Suprapubic skin (tissue), 4 donors: ENCODE measurements at regions not wholly inside any gene's neighbourhood (a gene's known extent, or its start where the extent isn't known, plus 50 kb on each side); places are given as distances from the start of the nearest gene placed in this dataset.

Source experiments
- EP300 ChIP-seq: sonication (generic); formaldehyde crosslinking; IDR thresholded peaks from one replicate; pipeline ENCODE4 v1.6.1; 2017; ENCODE audit warnings: antibody characterized with exemption
- POLR2A ChIP-seq, 2 donors: fragments of 450-650 bp; IDR thresholded peaks; one replicate each; pipeline ENCODE4 v1.6.1; 2017; ENCODE audit warnings: antibody characterized with exemption in 2 of 2, mild to moderate bottlenecking in 2 of 2, moderate library complexity in 2 of 2
- POLR2AphosphoS5 ChIP-seq, 3 donors: sonication (generic); formaldehyde crosslinking; IDR thresholded peaks; one replicate each; pipeline ENCODE4 v1.6.1; 2017; ENCODE audit warnings: antibody characterized with exemption in 3 of 3
- TF ChIP-seq, protein P1 (sequence below), 2 donors: fragments of 200-600 bp in 1 of 2; fragments of 450-650 bp in 1 of 2; sonication (generic) in 1 of 2; IDR thresholded peaks; one replicate each; pipeline ENCODE4 v1.5.1; 2016 to 2019; ENCODE audit warnings: antibody characterized with exemption in 2 of 2, mild to moderate bottlenecking in 1 of 2, moderate library complexity in 1 of 2

DNA sequence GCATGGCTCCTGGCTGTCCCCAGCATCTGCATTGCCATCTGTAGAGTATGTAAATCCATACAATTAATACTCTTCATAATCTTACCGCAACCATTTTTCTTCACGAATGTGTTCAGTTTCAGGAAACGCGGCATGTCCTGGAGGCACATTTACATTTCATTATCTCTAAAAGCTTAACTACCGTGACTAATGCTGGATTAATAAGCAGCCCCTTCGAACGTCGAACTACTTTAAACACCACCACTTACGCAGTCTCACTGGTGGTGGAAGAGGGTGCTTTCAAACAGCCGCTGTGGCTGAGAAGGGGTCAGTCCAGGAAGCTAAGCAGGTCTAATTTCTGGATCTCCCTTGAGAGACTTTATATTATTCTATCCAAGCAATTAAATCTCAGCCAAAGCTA, 85.6 kb downstream of the C5orf15 start:
- TF ChIP-seq POLR2AphosphoS5 (IDR thresholded peaks at IDR 0.05) (no peak), POLR2A (IDR thresholded peaks at IDR 0.05) (no peak), EP300 (no peak)
- TF ChIP-seq, protein P1, sequence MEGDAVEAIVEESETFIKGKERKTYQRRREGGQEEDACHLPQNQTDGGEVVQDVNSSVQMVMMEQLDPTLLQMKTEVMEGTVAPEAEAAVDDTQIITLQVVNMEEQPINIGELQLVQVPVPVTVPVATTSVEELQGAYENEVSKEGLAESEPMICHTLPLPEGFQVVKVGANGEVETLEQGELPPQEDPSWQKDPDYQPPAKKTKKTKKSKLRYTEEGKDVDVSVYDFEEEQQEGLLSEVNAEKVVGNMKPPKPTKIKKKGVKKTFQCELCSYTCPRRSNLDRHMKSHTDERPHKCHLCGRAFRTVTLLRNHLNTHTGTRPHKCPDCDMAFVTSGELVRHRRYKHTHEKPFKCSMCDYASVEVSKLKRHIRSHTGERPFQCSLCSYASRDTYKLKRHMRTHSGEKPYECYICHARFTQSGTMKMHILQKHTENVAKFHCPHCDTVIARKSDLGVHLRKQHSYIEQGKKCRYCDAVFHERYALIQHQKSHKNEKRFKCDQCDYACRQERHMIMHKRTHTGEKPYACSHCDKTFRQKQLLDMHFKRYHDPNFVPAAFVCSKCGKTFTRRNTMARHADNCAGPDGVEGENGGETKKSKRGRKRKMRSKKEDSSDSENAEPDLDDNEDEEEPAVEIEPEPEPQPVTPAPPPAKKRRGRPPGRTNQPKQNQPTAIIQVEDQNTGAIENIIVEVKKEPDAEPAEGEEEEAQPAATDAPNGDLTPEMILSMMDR (IDR thresholded peaks at IDR 0.05), result no peak
